GM12891 (cell line): ENCODE measurements at regions not wholly inside any gene's neighbourhood (a gene's known extent, or its start where the extent isn't known, plus 50 kb on each side); places are given as distances from the start of the nearest gene placed in this dataset.

Source experiments
- POLR2A ChIP-seq: IDR thresholded peaks from 2 replicates; pipeline ENCODE4 v1.6.1; 2011; ENCODE audit warnings: low read depth, low read length, control low read depth
- POLR2AphosphoS5 ChIP-seq: IDR thresholded peaks from 2 replicates; pipeline ENCODE4 v1.6.1; 2011; ENCODE audit warnings: low read depth, low read length, control low read depth
- TAF1 ChIP-seq: IDR thresholded peaks from 2 replicates; pipeline ENCODE4 v1.6.1; 2011; ENCODE audit warnings: low read depth, low read length, control low read depth

- no peak for TF ChIP-seq POLR2A
- TF ChIP-seq POLR2AphosphoS5, result no peak
- TF ChIP-seq TAF1, result no peak
Observed at GRCh38 chr4:77418333-77418732, 187.3 kb upstream of the CXCL13 start.
